ENCODE measurements at regions not wholly inside any gene's neighbourhood (a gene's known extent, or its start where the extent isn't known, plus 50 kb on each side); places are given as distances from the start of the nearest gene placed in this dataset.

- TF ChIP-seq TCF7L2 (IDR thresholded peaks at IDR 0.05; ENCODE audit: borderline replicate concordance, extremely low read depth, insufficient read depth, insufficient read length): no peak
- no peak for TF ChIP-seq CTCF (IDR thresholded peaks at IDR 0.05 in 2 of 3, conservative IDR thresholded peaks at IDR 0.05 in 1 of 3; ENCODE audit: borderline replicate concordance in 1 of 3, insufficient read depth in 1 of 3, low read depth in 2 of 3, low read length in 2 of 3)
- no peak for TF ChIP-seq POLR2AphosphoS5 (IDR thresholded peaks at IDR 0.05; ENCODE audit: low read depth, low read length)
- TF ChIP-seq POLR2A (IDR thresholded peaks at IDR 0.05; ENCODE audit: borderline replicate concordance, extremely low read depth, insufficient read depth, insufficient read length): no peak
- TF ChIP-seq YY1 (IDR thresholded peaks at IDR 0.05; ENCODE audit: extremely low read depth, insufficient replicate concordance, low read depth, low read length): no peak
- TF ChIP-seq ZBTB33 (IDR thresholded peaks at IDR 0.05; ENCODE audit: extremely low read depth, insufficient replicate concordance, low read length): no peak
- no peak for TF ChIP-seq EGR1 (IDR thresholded peaks at IDR 0.05; ENCODE audit: low read depth)
- TF ChIP-seq ELF1 (IDR thresholded peaks at IDR 0.05; ENCODE audit: borderline replicate concordance, low read depth): no peak
- no peak for TF ChIP-seq EZH2 (IDR thresholded peaks at IDR 0.05)
Observed at GRCh38 chr3:27865731-27866130, 143.6 kb upstream of the EOMES start.
